DND-41 (cell line): ENCODE measurements at regions not wholly inside any gene's neighbourhood (a gene's known extent, or its start where the extent isn't known, plus 50 kb on each side); places are given as distances from the start of the nearest gene placed in this dataset.

Experiments used
- CTCF ChIP-seq: IDR thresholded peaks from 2 replicates; pipeline ENCODE4 v1.5.1; 2012; ENCODE audit warnings: borderline replicate concordance, low read length, moderate library complexity, mild to moderate bottlenecking; ENCODE audit not compliant: poor library complexity, severe bottlenecking; ENCODE audit errors: extremely low read depth
- EZH2 ChIP-seq: IDR thresholded peaks from 3 replicates; pipeline ENCODE4 v1.6.1; 2012; ENCODE audit warnings: borderline replicate concordance, low read depth, mild to moderate bottlenecking, moderate library complexity, low read length, inconsistent platforms; ENCODE audit not compliant: severe bottlenecking

- TF ChIP-seq CTCF, result no peak
- TF ChIP-seq EZH2, result no peak
Observed at GRCh38 chr2:225131898-225132297, 89.6 kb upstream of the DOCK10 start.
